Adrenal gland (tissue), 5 donors: ENCODE measurements at regions not wholly inside any gene's neighbourhood (a gene's known extent, or its start where the extent isn't known, plus 50 kb on each side); places are given as distances from the start of the nearest gene placed in this dataset.

Experiments
- POLR2A ChIP-seq, 2 donors: fragments of 450-650 bp; IDR thresholded peaks; one replicate each; pipeline ENCODE4 v1.6.1; 2017; ENCODE audit warnings: antibody characterized with exemption in 2 of 2, mild to moderate bottlenecking in 2 of 2, moderate library complexity in 1 of 2
- TF ChIP-seq, protein P1 (sequence below), 6 experiments: fragments of 450-650 bp in 4 of 6; fragments of 200-600 bp in 2 of 6; sonication (generic) in 1 of 6; IDR thresholded peaks; 1 replicate in 5 of 6; 2 replicates in 1 of 6; pipeline versions ENCODE4 v1.5.1 to v1.8.0; 2016 to 2021; ENCODE audit warnings: antibody characterized with exemption in 6 of 6, mild to moderate bottlenecking in 2 of 6, moderate library complexity in 1 of 6
- donor health status: DM: no; HTN: no; CAD: no.

- no peak for TF ChIP-seq POLR2A (IDR thresholded peaks at IDR 0.05)
- TF ChIP-seq, protein P1, sequence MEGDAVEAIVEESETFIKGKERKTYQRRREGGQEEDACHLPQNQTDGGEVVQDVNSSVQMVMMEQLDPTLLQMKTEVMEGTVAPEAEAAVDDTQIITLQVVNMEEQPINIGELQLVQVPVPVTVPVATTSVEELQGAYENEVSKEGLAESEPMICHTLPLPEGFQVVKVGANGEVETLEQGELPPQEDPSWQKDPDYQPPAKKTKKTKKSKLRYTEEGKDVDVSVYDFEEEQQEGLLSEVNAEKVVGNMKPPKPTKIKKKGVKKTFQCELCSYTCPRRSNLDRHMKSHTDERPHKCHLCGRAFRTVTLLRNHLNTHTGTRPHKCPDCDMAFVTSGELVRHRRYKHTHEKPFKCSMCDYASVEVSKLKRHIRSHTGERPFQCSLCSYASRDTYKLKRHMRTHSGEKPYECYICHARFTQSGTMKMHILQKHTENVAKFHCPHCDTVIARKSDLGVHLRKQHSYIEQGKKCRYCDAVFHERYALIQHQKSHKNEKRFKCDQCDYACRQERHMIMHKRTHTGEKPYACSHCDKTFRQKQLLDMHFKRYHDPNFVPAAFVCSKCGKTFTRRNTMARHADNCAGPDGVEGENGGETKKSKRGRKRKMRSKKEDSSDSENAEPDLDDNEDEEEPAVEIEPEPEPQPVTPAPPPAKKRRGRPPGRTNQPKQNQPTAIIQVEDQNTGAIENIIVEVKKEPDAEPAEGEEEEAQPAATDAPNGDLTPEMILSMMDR (IDR thresholded peaks at IDR 0.05) = peak in 2 of 6 experiments; percentile 5 to 10
These were observed 93.9 kb upstream of the NCOR2 start for GRCh38 chr12:124661341-124661740.
